HG03139 (cell line): ENCODE measurements at regions not wholly inside any gene's neighbourhood (a gene's known extent, or its start where the extent isn't known, plus 50 kb on each side); places are given as distances from the start of the nearest gene placed in this dataset.

Experiments used
- ATAC-seq: cut with Tn5 transposase; IDR thresholded peaks from one replicate; pipeline ENCODE4 v1.9.1; 2021; ENCODE audit not compliant: unreplicated experiment

DNA sequence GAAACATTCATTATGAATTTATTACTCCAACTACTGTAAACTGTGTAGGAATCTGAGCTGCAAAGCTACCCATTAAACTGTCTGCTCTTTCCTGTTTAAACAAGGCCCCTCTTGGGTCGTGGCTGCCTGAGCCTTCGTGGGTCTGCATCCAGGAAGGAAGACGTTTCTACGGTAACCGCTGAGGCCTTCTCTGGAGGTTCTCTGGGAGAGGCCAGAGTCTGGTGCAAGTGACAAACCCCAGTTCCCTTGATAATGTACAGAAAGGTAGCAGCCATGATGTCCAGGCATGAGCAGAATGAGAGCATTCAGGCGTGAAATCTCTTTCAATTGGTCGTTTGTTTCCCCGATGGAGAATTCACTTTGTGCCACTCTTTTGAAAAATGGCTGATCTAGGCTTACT, 350.2 kb downstream of the PLPP3 start:
- ATAC-seq = no peak

DNA sequence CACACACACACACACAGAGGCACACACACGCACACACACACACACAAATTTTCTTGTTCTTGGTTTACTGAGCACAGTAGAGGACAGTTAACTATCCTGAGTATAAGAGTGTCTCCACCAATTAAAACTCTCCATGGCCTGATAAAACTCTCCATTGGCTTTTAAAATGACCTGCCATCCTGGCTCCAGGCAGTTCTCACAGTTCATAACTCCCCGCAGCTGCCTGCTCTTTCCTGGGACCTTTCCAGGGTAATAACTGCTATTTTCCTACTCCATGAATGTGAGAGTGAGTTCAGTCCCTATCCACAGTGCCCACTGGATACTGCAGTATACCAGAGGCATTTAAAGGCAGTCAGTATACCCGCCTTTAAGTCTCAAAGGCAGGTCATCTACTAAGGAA, 351.5 kb downstream of the PLPP3 start:
- ATAC-seq = no peak

DNA sequence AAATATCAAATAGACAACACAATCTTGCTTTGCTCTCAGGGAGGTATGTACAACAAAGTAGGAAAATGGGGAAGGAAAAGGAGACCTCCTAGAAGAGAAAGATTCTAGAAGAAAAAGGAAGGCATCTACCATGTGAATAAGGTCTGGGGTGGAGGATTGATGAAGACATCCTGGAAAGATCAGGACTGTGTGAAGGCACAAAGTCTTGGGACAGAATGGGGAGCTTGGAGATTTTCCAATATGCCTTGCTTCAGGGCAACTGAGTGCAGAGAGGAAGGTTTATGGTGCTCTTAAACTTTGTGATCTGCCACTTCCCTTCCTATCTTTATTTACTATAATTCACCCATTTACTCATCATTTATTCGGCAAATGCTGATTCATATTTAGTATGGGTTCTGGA, 352.0 kb downstream of the PLPP3 start:
- no peak for ATAC-seq

DNA sequence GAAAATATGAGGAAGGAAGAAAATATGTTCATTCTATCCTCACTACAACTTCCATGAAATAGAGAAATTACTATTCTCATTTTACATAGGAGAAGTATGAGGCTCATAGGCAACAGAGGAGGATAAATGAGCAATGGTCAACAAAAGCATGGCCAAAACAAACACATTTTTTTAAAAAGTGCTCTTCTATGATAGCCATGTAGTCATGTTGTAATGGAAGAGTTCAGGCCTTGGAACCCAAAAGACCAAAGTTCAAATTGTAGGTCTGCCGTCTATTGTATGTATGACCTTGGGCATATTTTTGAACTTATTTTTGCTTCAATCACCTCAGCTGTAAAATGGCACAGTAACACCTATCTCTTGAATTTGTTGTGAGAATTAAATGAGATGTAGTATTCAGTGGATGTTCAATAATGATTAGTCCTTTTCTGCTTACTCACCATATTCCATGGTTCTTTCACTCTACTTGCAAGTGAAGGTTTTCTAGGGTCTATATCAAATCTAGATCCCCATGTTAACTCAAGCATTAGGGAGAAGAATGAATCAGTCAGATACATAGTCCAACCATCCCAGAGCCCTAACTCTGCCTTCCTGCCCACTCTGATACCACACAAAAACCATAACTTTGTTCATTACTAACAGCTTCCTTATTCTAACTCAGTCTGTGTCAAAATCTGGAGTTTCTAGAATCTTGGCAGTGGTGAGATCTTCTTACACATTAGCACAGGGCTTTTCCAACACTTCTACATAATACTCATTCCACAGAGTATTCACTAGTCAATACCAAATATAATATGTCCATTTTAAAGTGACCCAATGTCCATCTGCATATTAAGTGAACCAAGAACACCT, 353.2 kb downstream of the PLPP3 start:
- no peak for ATAC-seq

DNA sequence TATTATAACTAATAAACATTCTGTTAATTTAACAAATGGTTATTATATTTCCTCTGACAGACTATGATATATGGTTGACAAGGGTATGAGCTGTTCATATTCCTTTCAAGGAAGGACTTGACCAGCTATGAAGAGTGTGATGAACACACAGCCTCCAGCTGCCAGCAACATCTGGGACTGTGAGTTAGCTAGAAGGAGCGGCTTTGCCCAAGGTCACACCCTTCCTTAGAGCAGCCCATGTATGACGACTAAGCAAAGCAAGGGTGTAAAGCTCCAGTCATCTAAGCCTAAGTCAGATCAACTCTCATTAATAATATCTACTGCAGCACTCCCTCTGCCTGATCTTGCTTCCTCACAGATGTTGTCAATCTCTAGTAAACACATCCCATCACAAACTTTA, 355.4 kb downstream of the PLPP3 start:
- ATAC-seq = no peak

DNA sequence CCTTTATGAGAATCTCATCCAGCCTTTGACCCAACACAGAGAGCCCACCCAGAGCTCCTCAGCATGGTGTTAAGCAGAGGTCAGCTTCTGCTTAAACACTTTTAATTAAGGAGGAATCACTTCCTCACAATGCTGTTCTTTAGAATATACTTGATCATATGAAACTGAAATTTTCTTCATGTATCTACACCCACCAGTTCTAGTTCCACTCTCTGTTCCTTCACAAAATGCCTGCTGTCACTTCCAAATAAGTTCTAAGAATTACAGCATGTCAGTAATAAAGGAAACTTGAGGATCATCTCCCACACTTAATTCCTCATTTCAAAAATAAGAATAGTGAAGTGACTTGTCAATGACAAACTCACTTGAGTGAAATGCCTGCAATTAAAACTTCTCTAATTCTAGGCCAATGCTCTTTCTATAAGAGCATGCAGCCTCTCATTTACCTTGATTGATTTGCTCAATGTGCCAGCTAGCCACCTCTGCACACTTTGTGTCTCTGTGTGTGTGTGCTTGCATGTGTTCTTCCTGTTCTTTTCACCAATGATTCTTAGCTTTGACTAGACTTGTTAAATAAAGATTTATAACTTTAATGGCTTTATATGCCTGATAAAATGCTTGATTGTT, 356.3 kb downstream of the PLPP3 start:
- ATAC-seq = no peak

DNA sequence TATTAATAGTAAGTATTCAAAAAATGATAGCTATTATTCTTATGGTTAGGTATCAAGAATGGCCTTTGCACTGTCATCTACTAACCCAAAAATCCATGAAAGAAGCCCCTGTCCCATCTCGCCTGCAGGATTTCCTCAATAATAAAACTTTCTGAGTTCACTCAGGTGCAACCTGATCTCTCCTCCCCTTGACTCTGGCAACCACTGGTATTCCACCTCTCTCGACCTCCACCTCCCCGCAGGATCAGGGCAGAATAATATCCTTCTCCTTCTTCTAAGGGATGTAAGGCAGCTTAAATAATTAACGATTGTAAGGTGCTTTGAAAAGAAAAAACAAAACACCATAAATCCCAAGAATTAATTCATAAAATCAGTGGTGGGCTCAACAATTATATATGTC, 359.3 kb downstream of the PLPP3 start:
- ATAC-seq = no peak

DNA sequence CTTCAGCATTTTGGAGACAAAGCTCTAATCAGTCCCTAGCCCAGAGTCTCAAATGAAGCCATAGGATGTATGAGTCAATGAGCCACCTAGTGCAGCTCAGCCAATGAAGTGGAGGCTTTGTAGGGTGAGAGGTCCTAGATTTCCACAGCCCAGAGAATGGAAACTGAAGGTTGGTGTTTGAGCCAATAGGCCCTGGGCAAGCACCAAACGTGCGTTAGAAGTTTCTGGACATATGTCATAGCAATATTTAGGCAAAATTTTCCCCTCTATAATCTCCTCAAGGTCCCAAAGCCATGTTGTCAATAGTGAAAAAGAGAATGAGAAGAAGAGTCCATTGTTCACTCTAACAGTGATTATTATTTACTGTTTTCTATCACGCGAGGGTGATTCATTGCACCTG, 361.3 kb downstream of the PLPP3 start:
- no peak for ATAC-seq

DNA sequence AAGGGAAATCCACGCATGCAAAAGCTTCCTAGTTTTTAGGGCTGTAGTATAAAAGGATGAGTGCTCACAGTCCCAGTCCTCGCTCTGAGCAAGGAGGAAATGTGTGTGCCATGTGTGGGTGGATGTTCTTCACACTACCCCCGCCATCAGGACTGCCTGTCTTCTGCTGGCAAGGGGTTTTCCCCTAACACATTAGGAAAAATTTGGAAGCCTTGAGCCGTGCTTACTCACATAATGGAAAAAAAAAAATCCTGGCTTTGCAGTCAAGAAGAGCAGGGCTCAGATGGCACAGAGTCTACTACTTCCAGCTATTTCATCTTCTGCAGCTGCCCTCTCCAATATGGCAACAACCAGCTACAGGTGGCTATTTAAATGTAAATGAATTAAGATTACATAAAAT, 363.1 kb downstream of the PLPP3 start:
- no peak for ATAC-seq

DNA sequence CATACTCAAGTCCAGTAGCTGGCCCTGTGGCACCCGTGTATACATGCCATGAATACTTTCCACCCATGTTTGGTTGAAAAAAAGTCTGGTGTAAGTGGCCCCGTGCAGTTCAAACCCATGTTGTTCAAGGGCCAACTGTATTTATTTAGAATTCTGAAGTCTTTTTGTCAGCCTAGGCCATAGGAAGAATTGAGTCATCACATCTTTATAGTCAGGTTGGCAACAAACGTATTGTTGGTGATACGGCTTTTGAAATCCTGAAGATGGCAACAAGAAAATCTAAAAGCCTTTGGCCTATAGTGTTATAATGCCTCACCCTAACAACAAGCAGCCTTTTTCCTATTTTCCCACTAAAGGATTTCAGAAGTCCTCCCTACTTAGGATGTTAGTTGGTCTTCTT, 363.6 kb downstream of the PLPP3 start:
- ATAC-seq = no peak

DNA sequence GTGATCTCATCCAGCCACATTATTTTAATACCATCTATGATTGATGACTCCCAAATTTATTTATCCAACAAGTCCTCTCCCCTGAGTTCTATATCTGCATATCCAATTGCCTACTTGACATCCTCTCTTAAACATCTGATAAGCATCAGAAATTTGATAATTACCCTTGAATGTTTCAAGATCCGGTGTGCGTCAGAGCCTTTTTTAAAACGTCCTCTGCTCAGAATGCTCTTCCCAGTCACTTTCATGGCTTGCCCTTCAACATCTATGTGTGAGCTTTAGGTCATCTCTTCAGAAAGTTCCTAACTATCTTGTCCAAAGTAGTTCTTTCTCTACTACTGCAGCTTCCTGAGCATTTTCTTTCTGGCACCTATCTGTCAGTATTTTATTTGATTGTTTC, 364.3 kb downstream of the PLPP3 start:
- no peak for ATAC-seq

DNA sequence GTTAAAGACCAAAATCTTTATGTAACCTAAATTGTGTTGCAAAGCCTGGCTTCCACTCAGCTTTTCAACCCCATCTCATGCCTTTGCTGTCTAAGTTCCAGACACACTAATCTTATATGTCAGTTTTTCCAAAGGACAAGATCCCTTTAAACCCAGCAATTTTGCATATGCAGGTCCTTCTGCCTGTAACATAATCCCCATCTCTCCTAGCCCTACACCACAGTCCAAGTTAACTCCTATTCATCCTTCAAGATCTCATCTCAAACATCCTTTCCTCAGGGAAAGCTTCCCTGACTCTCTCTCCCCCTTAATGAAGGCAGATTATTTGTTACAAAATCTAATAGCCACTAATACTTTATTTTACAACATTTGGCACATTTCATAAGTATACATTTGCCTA, 366.3 kb downstream of the PLPP3 start:
- ATAC-seq = no peak

DNA sequence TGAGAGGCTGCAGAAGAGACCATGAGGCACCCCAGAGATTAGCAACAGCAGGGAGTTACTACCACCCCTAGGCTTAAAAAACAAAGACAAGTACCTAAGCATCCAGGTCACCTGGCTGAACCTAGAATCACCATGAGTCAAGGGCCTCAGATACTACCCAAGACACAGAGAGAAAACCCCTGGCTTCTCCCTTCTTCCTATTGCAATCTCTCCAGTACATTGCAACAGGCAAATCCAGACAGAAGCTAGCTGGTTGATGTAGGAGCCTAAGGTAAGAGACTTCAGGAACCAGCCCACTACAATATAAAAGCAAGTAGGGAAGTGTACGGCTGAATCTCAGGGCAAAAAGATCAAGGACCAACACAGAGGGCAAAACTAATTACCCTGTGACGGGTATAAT, 367.2 kb downstream of the PLPP3 start:
- no peak for ATAC-seq

DNA sequence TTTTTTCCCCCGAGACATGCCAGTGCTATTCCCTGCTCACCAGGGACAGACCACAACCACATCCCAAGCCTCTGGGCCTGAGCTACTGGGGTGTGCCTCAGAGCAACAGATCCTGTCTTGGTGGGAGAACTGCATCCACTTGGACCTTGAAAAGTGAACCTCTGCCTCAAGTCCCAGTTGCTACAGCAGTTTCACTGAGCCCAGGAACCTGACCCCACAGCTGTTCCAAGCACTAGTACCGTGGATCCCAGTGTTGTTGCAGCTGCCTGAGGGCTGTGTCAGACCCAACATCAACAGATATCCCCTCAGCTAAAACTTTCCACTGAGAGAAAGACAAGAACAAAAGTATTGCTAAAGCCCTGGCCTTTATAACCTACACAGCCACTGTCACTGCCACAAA, 373.0 kb downstream of the PLPP3 start:
- ATAC-seq = no peak

DNA sequence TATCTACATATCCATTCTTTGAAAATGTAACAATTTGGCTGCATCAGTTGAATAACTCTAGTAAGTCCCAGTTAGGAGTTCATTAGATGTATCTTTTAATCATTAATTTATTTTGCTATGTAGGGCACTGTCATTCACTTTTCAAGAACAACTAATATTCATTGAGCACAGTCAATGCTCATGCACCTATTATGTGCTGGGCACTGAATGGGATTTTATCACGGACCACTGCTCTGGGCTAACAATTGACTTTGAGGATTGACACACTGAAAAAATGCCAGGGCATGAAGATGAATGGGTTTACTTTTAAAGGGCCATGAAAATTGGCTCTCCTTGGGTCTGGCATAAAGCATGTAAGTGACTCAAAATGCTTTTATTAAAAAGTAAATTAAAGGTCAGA, 375.2 kb downstream of the PLPP3 start:
- no peak for ATAC-seq

DNA sequence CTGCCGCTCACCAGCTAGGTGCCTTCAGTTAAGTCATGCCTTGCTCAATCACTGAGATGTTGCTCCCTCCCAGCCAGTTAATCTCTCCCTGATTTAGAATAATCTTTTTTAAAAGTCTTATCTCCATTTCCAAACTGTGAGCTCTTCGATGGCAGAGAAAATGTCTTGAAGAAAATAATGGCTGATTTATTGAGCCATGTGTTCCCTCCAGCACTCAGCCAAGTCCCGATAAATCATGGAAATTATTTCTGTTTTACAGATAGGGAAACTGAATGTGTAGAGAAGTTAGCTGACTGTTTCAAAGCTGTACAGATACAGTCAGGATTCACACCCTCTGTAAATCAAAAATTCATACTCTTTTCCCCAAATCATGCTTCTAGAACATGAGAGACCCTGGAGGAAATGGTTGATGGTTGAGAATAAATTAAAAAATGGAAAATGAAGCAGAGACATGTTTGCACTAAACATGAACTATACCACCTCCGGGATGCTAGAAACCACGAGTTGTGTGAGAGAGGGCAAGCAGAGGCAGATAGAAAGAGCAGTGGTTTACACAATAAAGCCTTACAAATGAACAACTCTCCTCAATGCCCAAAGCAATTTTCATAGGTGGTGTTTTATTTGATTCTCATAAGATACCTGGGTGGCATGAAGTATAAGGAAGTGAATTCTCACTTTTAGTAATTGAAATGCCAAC, 376.4 kb downstream of the PLPP3 start:
- ATAC-seq = no peak

DNA sequence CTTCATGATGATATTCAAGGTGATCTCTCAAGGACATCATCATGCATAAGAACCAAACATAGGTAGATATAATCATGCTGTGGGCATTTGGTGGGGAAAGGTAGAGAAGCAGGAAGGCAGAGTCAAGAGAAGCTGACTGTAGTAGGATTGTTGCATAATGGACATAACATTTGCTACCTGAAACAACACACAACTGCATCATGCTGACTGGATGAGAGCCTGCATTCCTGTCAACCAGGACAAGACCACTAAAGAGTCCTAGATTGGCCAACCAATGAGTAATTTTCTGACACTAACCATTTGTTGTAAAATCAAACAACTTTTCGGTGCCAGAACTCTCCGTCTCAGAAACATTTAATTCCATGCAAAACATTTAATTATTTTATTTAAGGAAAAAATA, 377.2 kb downstream of the PLPP3 start:
- no peak for ATAC-seq

DNA sequence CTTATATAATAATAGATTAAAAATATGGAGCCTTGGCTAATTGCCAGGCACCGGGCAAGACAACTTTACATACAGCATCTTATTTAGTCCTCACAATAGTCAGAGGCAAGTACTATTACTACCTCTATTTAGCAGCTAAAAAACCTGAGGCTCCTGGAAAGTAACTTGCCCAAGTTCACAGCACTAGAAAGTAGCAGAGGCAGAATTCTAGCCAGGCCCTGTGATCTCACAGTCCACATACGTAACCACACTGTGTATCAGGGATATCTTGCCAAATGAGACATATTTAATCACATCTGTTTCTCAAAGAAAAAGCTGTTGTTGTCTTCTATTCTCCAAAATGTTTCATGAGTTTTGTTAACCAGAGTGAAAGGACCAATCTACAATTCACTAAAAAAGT, 378.5 kb downstream of the PLPP3 start:
- no peak for ATAC-seq

DNA sequence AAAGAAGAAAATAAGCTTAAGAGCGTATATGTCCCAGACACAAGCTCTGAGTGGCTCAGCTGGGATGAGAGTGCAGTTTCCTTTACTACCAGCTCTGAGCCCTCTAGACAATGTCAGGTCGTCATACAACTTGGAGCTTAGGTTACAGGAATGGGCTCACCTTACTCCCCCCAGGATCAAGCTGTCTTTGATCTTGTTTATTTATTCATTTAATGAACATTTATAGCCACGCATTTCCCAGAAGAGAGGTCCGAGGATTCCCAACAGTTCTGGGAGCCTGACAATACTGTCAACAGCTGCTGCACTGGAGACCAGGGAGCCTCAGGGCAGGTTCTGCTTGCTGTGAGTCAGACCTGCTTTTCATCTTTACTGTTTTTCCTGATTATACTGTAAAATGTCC, 378.9 kb downstream of the PLPP3 start:
- no peak for ATAC-seq

DNA sequence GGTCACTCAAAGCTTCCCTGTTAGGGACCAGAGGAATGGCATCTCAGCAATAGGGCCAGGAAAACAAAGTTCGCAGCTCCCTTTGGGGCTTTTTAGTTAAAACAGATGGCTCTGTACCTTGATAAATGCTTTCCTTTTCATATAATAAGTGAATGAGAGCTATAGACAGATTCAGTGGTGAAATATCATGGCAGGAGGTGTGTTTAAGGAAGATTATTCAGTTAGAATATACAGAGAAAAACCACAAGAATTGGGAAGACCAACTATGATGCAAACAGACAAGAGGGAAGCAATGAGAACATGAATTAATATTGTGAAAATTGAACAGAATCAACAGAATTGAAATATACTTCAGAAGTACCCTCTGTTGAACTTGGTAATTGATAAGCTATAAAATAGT, 379.4 kb downstream of the PLPP3 start:
- no peak for ATAC-seq

DNA sequence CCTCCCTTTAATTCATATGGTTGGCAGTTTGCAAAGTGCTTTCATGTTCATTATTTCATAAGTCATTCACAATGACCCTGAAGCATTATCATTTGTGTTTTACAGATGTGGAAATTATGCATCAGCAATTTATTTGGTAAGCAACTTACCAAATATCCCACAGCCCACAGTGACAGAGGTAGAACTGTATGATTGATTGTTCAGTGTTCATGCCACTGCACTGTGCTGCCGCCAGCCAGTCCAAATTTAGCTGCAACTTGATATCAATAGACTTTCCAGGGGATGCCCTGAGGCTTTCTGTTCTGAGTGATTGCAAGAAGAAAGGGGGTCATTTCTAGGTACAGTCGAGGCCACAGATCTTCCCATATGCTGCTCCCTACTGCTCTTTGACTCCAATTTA, 380.3 kb downstream of the PLPP3 start:
- no peak for ATAC-seq

DNA sequence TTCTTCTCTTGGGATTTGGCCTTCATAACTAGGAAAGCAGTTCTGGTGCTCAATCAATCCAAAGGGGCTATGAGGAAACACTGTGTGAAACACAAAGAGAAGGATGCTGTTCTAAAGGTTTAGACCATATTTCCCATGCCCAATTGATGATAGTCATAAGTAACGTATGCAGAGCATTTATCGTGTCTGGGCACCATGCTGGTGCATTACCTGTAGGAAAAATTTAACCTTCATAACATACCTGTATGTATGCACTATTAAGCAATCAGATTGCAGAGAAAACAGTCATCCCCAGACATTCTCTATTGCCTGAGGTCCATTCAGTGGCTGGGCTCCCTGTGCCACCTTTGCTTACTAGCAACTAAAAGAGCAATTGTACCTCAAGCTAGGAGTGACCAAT, 381.4 kb downstream of the PLPP3 start:
- no peak for ATAC-seq
